ENCODE measurements at regions not wholly inside any gene's neighbourhood (a gene's known extent, or its start where the extent isn't known, plus 50 kb on each side); places are given as distances from the start of the nearest gene placed in this dataset.

GRCh38 chr1:163674236-163674635 is 352.5 kb downstream of the NUF2 start:
- no peak for TF ChIP-seq TEAD4 (IDR thresholded peaks at IDR 0.05)
- no peak for TF ChIP-seq YY1 (IDR thresholded peaks at IDR 0.05; ENCODE audit: low read depth)
- TF ChIP-seq USF1 (IDR thresholded peaks at IDR 0.05), result no peak
- TF ChIP-seq CEBPB (IDR thresholded peaks at IDR 0.05), result no peak

- no peak for TF ChIP-seq TAF1 (IDR thresholded peaks at IDR 0.05; ENCODE audit: low read depth)
- TF ChIP-seq ZBTB7A (IDR thresholded peaks at IDR 0.05; ENCODE audit: low read depth), result no peak
- TF ChIP-seq EGR1 (IDR thresholded peaks at IDR 0.05), result no peak
- TF ChIP-seq MAX (IDR thresholded peaks at IDR 0.05), result no peak
- TF ChIP-seq USF1 (IDR thresholded peaks at IDR 0.05), result no peak
- no peak for TF ChIP-seq CREB1 (IDR thresholded peaks at IDR 0.05; ENCODE audit: low read depth)
- no peak for TF ChIP-seq CEBPB (IDR thresholded peaks at IDR 0.05)
- TF ChIP-seq FOXM1 (IDR thresholded peaks at IDR 0.05; ENCODE audit: borderline replicate concordance, low read depth), result no peak
- TF ChIP-seq REST (IDR thresholded peaks at IDR 0.05; ENCODE audit: low read depth), result no peak
- TF ChIP-seq TCF12 (IDR thresholded peaks at IDR 0.05; ENCODE audit: low read depth), result no peak
- TF ChIP-seq EP300 (IDR thresholded peaks at IDR 0.05; ENCODE audit: borderline replicate concordance), result no peak
- no peak for TF ChIP-seq RAD21 (IDR thresholded peaks at IDR 0.05; ENCODE audit: low read depth)
- no peak for TF ChIP-seq NFIC (IDR thresholded peaks at IDR 0.05)
- TF ChIP-seq TEAD4 (IDR thresholded peaks at IDR 0.05), result no peak
- no peak for TF ChIP-seq YY1 (IDR thresholded peaks at IDR 0.05; ENCODE audit: low read depth)
These were observed 363.0 kb downstream of the NUF2 start for GRCh38 chr1:163684785-163685184.

- TF ChIP-seq FOXM1 (IDR thresholded peaks at IDR 0.05; ENCODE audit: borderline replicate concordance, low read depth) (no peak), CREB1 (IDR thresholded peaks at IDR 0.05; ENCODE audit: low read depth) (no peak), CEBPB (IDR thresholded peaks at IDR 0.05) (no peak), TAF1 (IDR thresholded peaks at IDR 0.05; ENCODE audit: low read depth) (no peak), USF1 (IDR thresholded peaks at IDR 0.05) (no peak), ZBTB7A (IDR thresholded peaks at IDR 0.05; ENCODE audit: low read depth) (no peak), MAX (IDR thresholded peaks at IDR 0.05) (no peak), EGR1 (IDR thresholded peaks at IDR 0.05) (no peak), TEAD4 (IDR thresholded peaks at IDR 0.05) (no peak), EP300 (IDR thresholded peaks at IDR 0.05; ENCODE audit: borderline replicate concordance) (no peak), TCF12 (IDR thresholded peaks at IDR 0.05; ENCODE audit: low read depth) (no peak), RAD21 (IDR thresholded peaks at IDR 0.05; ENCODE audit: low read depth) (no peak), REST (IDR thresholded peaks at IDR 0.05; ENCODE audit: low read depth) (no peak), NFIC (IDR thresholded peaks at IDR 0.05) (no peak), YY1 (IDR thresholded peaks at IDR 0.05; ENCODE audit: low read depth) (no peak)
These were observed 370.5 kb downstream of the NUF2 start for GRCh38 chr1:163692266-163692665.

GRCh38 chr1:163697137-163697536 is 375.4 kb downstream of the NUF2 start:
- TF ChIP-seq FOXM1 (IDR thresholded peaks at IDR 0.05; ENCODE audit: borderline replicate concordance, low read depth) (no peak), TAF1 (IDR thresholded peaks at IDR 0.05; ENCODE audit: low read depth) (no peak), USF1 (IDR thresholded peaks at IDR 0.05) (no peak), RAD21 (IDR thresholded peaks at IDR 0.05; ENCODE audit: low read depth) (no peak), EP300 (IDR thresholded peaks at IDR 0.05; ENCODE audit: borderline replicate concordance) (no peak), TCF12 (IDR thresholded peaks at IDR 0.05; ENCODE audit: low read depth) (no peak), MAX (IDR thresholded peaks at IDR 0.05) (no peak), CEBPB (IDR thresholded peaks at IDR 0.05) (no peak), CREB1 (IDR thresholded peaks at IDR 0.05; ENCODE audit: low read depth) (no peak), TEAD4 (IDR thresholded peaks at IDR 0.05) (no peak), ZBTB7A (IDR thresholded peaks at IDR 0.05; ENCODE audit: low read depth) (no peak)

- TF ChIP-seq YY1 (IDR thresholded peaks at IDR 0.05; ENCODE audit: low read depth) (no peak), RAD21 (IDR thresholded peaks at IDR 0.05; ENCODE audit: low read depth) (peak; percentile 4; the same call in 1 of the 2 replicates), EP300 (IDR thresholded peaks at IDR 0.05; ENCODE audit: borderline replicate concordance) (no peak)
These were observed 380.1 kb downstream of the NUF2 start for GRCh38 chr1:163701783-163702374.
